ENCODE measurements at regions not wholly inside any gene's neighbourhood (a gene's known extent, or its start where the extent isn't known, plus 50 kb on each side); places are given as distances from the start of the nearest gene placed in this dataset.
"Not testable (repeated sequence)": the region's sequence is repeated elsewhere in the genome, so short reads cannot be mapped to it uniquely, and the experiment has no call there.

GRCh38 chr13:55991666-55992065 is 1149.1 kb upstream of the PRR20A start:
- intact Hi-C loops (cut with DNase I): no loop called here
- no peak for ATAC-seq
- DNase-seq (ENCODE audit: missing footprints): no peak

GRCh38 chr13:55992145-55992544 is 1148.6 kb upstream of the PRR20A start:
- no peak for ATAC-seq
- DNase-seq (ENCODE audit: missing footprints): no peak
- intact Hi-C loops (cut with DNase I): no loop called here

- DNase-seq (ENCODE audit: missing footprints) (no peak), ATAC-seq (no peak)
- intact Hi-C loops (cut with DNase I): no loop called here
Measured at GRCh38 chr13:55999709-56000108, 1141.0 kb upstream of the PRR20A start.

GRCh38 chr13:56009418-56009817 is 1131.3 kb upstream of the PRR20A start:
- ATAC-seq (no peak), DNase-seq (ENCODE audit: missing footprints) (no peak)
- intact Hi-C loops (cut with DNase I): no loop called here

- no peak for ATAC-seq
- intact Hi-C loops (cut with DNase I): no loop called here
Measured at GRCh38 chr13:56012644-56013043, 1128.1 kb upstream of the PRR20A start.

GRCh38 chr13:56015919-56016318 is 1124.8 kb upstream of the PRR20A start:
- DNase-seq (ENCODE audit: missing footprints) (no peak), ATAC-seq (no peak)
- intact Hi-C loops (cut with DNase I): no loop called here

More at GRCh38 chr13:56012644-56013043, 1128.1 kb upstream of the PRR20A start:
- DNase-seq (ENCODE audit: missing footprints): no peak

GRCh38 chr13:56019606-56020005 is 1121.1 kb upstream of the PRR20A start:
- intact Hi-C loops (cut with DNase I): no loop called here
- DNase-seq (ENCODE audit: missing footprints) (peak; percentile 47), ATAC-seq (no peak)

GRCh38 chr13:56020425-56020824 is 1120.3 kb upstream of the PRR20A start:
- ATAC-seq (no peak), DNase-seq (ENCODE audit: missing footprints) (no peak)
- intact Hi-C loops (cut with DNase I): no loop called here

- DNase-seq (ENCODE audit: missing footprints) (no peak), ATAC-seq (no peak)
- intact Hi-C loops (cut with DNase I): no loop called here
Measured at GRCh38 chr13:56039992-56040391, 1100.7 kb upstream of the PRR20A start.

- no peak for ATAC-seq
- no peak for DNase-seq (ENCODE audit: missing footprints)
- intact Hi-C loops (cut with DNase I): no loop called here
Measured at GRCh38 chr13:56066321-56066720, 1074.4 kb upstream of the PRR20A start.

- DNase-seq (ENCODE audit: missing footprints): no peak
- intact Hi-C loops (cut with DNase I): no loop called here
- ATAC-seq: no peak
Measured at GRCh38 chr13:56102641-56103040, 1038.1 kb upstream of the PRR20A start.

GRCh38 chr13:56110751-56111150 is 1030.0 kb upstream of the PRR20A start:
- intact Hi-C loops (cut with DNase I): no loop called here
- DNase-seq (ENCODE audit: missing footprints): no peak
- no peak for ATAC-seq

GRCh38 chr13:56134524-56134923 is 1006.2 kb upstream of the PRR20A start:
- ATAC-seq (no peak), DNase-seq (ENCODE audit: missing footprints) (no peak)
- intact Hi-C loops (cut with DNase I): no loop called here

GRCh38 chr13:56166864-56167263 is 973.9 kb upstream of the PRR20A start:
- no peak for ATAC-seq

GRCh38 chr13:56168581-56168980 is 972.1 kb upstream of the PRR20A start:
- no peak for ATAC-seq
- intact Hi-C loops (cut with DNase I): no loop called here
- DNase-seq (ENCODE audit: missing footprints): no peak

More at GRCh38 chr13:56166864-56167263, 973.9 kb upstream of the PRR20A start:
- DNase-seq (ENCODE audit: missing footprints): no peak
- intact Hi-C loops (cut with DNase I): no loop called here

- ATAC-seq (no peak), DNase-seq (ENCODE audit: missing footprints) (no peak)
- intact Hi-C loops (cut with DNase I): no loop called here
Measured at GRCh38 chr13:56173346-56173745, 967.4 kb upstream of the PRR20A start.

- intact Hi-C loops (cut with DNase I): no loop called here
Measured at GRCh38 chr13:56182598-56182997, 958.1 kb upstream of the PRR20A start.

GRCh38 chr13:56187331-56187730 is 953.4 kb upstream of the PRR20A start:
- DNase-seq (ENCODE audit: missing footprints) (no peak), ATAC-seq (no peak)
- intact Hi-C loops (cut with DNase I): no loop called here

More at GRCh38 chr13:56182598-56182997, 958.1 kb upstream of the PRR20A start:
- ATAC-seq: no peak
- no peak for DNase-seq (ENCODE audit: missing footprints)

- DNase-seq (ENCODE audit: missing footprints); intact Hi-C loops (cut with DNase I); ATAC-seq: not testable (repeated sequence)
Measured at GRCh38 chr13:56188582-56188981, 952.1 kb upstream of the PRR20A start.

- intact Hi-C loops (cut with DNase I): no loop called here
- DNase-seq (ENCODE audit: missing footprints): no peak
- no peak for ATAC-seq
Measured at GRCh38 chr13:56189439-56189838, 951.3 kb upstream of the PRR20A start.

- intact Hi-C loops (cut with DNase I): no loop called here
Measured at GRCh38 chr13:56189978-56190377, 950.7 kb upstream of the PRR20A start.

GRCh38 chr13:56198350-56198749 is 942.4 kb upstream of the PRR20A start:
- DNase-seq (ENCODE audit: missing footprints): no peak
- intact Hi-C loops (cut with DNase I): no loop called here
- no peak for ATAC-seq

More at GRCh38 chr13:56189978-56190377, 950.7 kb upstream of the PRR20A start:
- DNase-seq (ENCODE audit: missing footprints) (no peak), ATAC-seq (no peak)
